ENCODE measurements at regions not wholly inside any gene's neighbourhood (a gene's known extent, or its start where the extent isn't known, plus 50 kb on each side); places are given as distances from the start of the nearest gene placed in this dataset.

GRCh38 chr4:16290681-16291420 is 64.6 kb upstream of the TAPT1 start:
- no peak for DNase-seq (ENCODE audit: low spot score)
- intact Hi-C loops (cut with DNase I), result loop anchor here (2.0 to 5.0 kb wide), 3 partner anchors 151 to 1181 kb away; no protein-coding TSS in a partner anchor

- no peak for DNase-seq (ENCODE audit: low spot score)
- intact Hi-C loops (cut with DNase I), result loop anchor here (2.0 to 5.0 kb wide), 3 partner anchors 152 to 1182 kb away; no protein-coding TSS in a partner anchor
Measured at GRCh38 chr4:16289897-16290554, 63.8 kb upstream of the TAPT1 start.

- intact Hi-C loops (cut with DNase I), result no loop called here
- no peak for DNase-seq (ENCODE audit: low spot score)
Measured at GRCh38 chr4:16284050-16284449, 57.8 kb upstream of the TAPT1 start.

GRCh38 chr4:16278178-16278577 is 51.9 kb upstream of the TAPT1 start:
- intact Hi-C loops (cut with DNase I), result no loop called here

More at GRCh38 chr4:16278178-16278577, 51.9 kb upstream of the TAPT1 start:
- no peak for DNase-seq (ENCODE audit: low spot score)

Measured in cardiac septum (tissue), 1 donor.